ENCODE measurements at regions not wholly inside any gene's neighbourhood (a gene's known extent, or its start where the extent isn't known, plus 50 kb on each side); places are given as distances from the start of the nearest gene placed in this dataset.

GRCh38 chr4:13117185-13117584 lies 367.0 kb downstream of the RAB28 start:
- TF ChIP-seq CTCF (IDR thresholded peaks at IDR 0.05), result no peak
- no peak for TF ChIP-seq EP300 (IDR thresholded peaks at IDR 0.05)

Measured in sigmoid colon (tissue), 4 donors.